SH-SY5Y (cell line): ENCODE measurements at regions not wholly inside any gene's neighbourhood (a gene's known extent, or its start where the extent isn't known, plus 50 kb on each side); places are given as distances from the start of the nearest gene placed in this dataset.

Experiments
- GATA2 ChIP-seq: IDR thresholded peaks from 2 replicates; pipeline ENCODE4 v1.6.1; 2011; ENCODE audit warnings: mild to moderate bottlenecking, low read depth, low read length
- GATA3 ChIP-seq: IDR thresholded peaks from 2 replicates; pipeline ENCODE4 v1.6.1; 2011; ENCODE audit warnings: low read depth, mild to moderate bottlenecking, low read length, moderate library complexity

DNA sequence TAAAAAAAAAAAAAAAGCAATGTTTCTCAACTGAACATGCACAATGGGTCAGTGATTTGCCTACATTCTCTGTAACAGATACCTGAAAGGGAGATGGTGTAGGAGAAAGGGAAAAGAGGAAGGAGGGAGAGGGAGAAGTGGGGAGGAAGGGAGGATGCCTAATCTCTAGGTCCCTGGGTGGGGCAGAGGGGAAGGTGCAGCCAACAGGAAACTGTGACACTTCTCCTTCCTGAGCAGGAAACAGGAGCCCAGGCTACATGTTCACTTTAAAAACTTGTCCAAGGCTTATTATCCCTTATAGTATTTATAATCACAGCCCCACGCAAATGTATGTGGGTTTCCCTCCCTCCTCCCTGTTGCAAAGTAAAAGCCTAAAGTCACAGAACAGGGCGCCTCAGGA, 137.9 kb downstream of the MINAR1 start:
- TF ChIP-seq GATA2 (no peak), GATA3 (no peak)
